T-helper 1 cell treated with Interleukin-12 subunit alpha and Interleukin-12 subunit beta and Interleukin-4 antibody, amounts not matched to agents 30 μg/mL and 1 μg/mL, for 36 hours (primary cell): ENCODE measurements at regions not wholly inside any gene's neighbourhood (a gene's known extent, or its start where the extent isn't known, plus 50 kb on each side); places are given as distances from the start of the nearest gene placed in this dataset.

Experiments
- H3K27ac Mint-ChIP-seq: one replicate; pipeline ENCODE4 v1.8.0; 2021; ENCODE audit warnings: mild to moderate bottlenecking, mixed read lengths
- H3K27me3 Mint-ChIP-seq: one replicate; pipeline ENCODE4 v1.8.0; 2021; ENCODE audit warnings: low read depth, mixed read lengths
- H3K36me3 Mint-ChIP-seq: one replicate; pipeline ENCODE4 v1.8.0; 2021; ENCODE audit warnings: low read depth, mixed read lengths
- H3K4me1 Mint-ChIP-seq: one replicate; pipeline ENCODE4 v1.8.0; 2021; ENCODE audit warnings: low read depth, mixed read lengths
- H3K4me3 Mint-ChIP-seq: one replicate; pipeline ENCODE4 v1.8.0; 2021; ENCODE audit warnings: mild to moderate bottlenecking, moderate library complexity, mixed read lengths
- H3K9me3 Mint-ChIP-seq: one replicate; pipeline ENCODE4 v1.8.0; 2021; ENCODE audit warnings: mixed read lengths

DNA sequence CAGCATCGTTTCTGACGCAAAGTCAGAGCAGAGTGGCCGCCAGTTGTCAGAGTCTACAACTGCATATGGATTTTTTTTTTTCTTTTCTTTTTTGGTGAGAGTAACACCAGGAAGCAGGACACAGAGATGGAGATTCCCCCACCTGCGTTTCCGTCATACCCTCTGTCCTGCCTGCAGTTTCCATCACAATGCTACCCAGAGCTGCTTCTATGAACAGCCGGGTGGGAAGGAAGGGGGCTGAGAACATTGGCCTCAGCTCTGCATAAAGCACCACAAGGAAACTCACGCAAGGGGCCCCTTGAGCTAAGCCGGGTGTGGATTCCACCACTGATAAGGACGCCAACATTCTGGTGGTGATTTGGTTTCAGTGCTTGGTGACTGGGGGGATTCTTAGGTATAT is 183.5 kb upstream of the AFDN start:
- H3K36me3 Mint-ChIP-seq: no peaks in the 10 kb centered on the region
- H3K27me3 Mint-ChIP-seq: no peaks in the 10 kb centered on the region
- peaks cover 7% of the 10 kb centered on the region for H3K4me1 Mint-ChIP-seq
- H3K4me3 Mint-ChIP-seq: no peak overlapping the region
- no peak overlapping the region for H3K27ac Mint-ChIP-seq
- H3K9me3 Mint-ChIP-seq: peaks cover 10% of the 10 kb centered on the region

DNA sequence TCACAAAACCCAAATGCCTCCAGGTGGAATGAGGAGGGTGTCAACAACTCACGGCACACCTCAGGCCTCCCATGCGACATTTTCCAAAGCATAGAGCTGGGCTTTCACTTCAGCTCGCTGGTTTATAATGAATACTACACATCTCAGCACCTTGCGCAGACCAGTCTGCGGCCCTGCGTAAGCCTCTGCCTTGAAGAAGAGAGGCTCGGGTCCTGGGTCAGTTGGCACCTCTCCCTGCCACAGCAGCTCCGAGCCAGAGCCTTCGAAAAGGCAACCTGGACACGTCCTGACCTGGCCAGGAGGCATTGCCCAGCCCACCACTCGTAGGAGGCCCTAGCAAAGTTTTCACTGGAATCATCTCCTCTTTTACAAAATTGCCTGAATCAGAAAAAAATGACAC is 183.0 kb upstream of the AFDN start:
- Mint-ChIP-seq H3K27ac (no peak overlapping the region), H3K4me3 (no peak overlapping the region), H3K27me3 (no peaks in the 10 kb centered on the region), H3K4me1 (peaks cover 7% of the 10 kb centered on the region), H3K36me3 (no peaks in the 10 kb centered on the region), H3K9me3 (peaks cover 10% of the 10 kb centered on the region)

DNA sequence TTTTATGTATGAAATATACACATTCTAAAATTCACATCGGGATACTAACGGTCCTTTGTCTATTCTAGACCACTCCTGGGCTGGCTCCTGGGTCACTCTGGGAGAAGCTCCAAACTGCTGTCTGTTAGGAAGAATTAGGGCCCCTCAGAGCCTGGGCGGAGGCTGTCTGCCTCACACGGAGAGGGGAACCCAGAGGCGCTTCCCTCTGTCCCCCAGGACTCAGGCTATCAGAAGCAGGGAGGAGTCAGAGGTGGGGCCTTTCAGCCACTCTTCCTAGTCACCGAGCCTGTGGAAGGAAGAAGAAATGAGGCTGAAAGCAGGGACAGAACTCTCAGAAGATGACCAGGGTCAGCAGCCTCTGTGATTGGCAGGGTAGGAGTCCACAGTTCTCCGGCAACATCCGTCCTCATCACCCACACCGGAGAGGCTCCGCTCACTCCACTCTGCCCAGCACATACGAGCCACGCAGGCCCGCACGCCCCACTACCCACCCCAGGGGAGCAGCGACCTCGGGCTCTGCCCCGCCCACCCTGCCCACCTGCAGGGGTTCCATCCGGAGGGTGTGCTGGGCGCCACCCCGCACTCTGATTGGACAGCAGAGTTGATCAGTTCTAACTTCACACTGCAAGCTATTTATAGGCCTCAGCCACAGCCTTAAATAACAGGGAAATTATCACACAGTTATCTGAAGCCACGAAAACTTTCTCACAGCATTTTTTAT is 182.1 kb upstream of the AFDN start:
- H3K27ac Mint-ChIP-seq: no peak overlapping the region
- no peak overlapping the region for H3K4me3 Mint-ChIP-seq
- H3K27me3 Mint-ChIP-seq: no peaks in the 10 kb centered on the region
- peaks cover 7% of the 10 kb centered on the region for H3K4me1 Mint-ChIP-seq
- peaks cover 10% of the 10 kb centered on the region for H3K9me3 Mint-ChIP-seq
- no peaks in the 10 kb centered on the region for H3K36me3 Mint-ChIP-seq

DNA sequence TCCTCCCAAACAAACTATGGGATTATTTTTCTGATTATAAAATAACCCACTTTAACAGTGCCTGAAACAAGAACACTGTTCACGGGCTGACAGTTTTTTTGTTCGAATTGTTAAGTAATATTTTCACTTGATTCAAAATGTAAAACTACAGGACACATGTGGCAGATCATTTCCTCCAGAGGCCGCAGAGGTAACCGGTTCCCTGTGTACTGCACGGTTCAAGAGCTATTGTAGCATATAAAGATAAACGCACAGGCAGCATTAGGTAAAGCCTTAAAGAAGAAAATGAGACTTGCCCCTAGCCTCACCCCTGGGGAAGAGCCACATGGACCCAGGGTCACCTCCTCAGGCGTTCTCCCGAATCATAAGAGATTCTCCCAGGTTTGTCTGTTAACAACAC is 181.3 kb upstream of the AFDN start:
- Mint-ChIP-seq H3K27me3 (no peaks in the 10 kb centered on the region), H3K4me1 (peaks cover 7% of the 10 kb centered on the region)

DNA sequence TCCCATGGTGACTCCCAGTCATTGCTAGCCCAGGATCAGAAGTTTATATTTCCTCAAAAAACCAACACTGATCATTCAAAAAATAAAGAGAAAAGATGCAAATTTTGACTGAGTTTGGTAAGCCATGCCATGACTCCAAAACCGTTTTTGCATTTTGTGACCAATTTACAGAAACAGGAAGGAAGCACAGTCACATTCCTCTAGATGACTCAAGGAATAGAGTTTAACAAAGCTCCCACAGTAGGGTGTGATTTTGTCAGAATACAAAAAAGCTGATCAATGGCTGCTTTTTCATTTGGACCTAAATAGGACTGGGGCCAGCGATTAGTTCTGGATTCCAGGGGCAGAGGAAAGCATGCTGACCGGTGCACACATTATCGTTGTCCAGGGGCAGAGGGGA is 179.4 kb upstream of the AFDN start:
- H3K4me1 Mint-ChIP-seq: peaks cover 7% of the 10 kb centered on the region
- no peak overlapping the region for H3K27ac Mint-ChIP-seq
- H3K4me3 Mint-ChIP-seq: no peak overlapping the region
- no peaks in the 10 kb centered on the region for H3K27me3 Mint-ChIP-seq
- no peaks in the 10 kb centered on the region for H3K36me3 Mint-ChIP-seq
- no peaks in the 10 kb centered on the region for H3K9me3 Mint-ChIP-seq

More for the DNA sequence above, 181.3 kb upstream of the AFDN start:
- Mint-ChIP-seq H3K27ac (no peak overlapping the region), H3K4me3 (no peak overlapping the region), H3K36me3 (no peaks in the 10 kb centered on the region), H3K9me3 (peaks cover 10% of the 10 kb centered on the region)

DNA sequence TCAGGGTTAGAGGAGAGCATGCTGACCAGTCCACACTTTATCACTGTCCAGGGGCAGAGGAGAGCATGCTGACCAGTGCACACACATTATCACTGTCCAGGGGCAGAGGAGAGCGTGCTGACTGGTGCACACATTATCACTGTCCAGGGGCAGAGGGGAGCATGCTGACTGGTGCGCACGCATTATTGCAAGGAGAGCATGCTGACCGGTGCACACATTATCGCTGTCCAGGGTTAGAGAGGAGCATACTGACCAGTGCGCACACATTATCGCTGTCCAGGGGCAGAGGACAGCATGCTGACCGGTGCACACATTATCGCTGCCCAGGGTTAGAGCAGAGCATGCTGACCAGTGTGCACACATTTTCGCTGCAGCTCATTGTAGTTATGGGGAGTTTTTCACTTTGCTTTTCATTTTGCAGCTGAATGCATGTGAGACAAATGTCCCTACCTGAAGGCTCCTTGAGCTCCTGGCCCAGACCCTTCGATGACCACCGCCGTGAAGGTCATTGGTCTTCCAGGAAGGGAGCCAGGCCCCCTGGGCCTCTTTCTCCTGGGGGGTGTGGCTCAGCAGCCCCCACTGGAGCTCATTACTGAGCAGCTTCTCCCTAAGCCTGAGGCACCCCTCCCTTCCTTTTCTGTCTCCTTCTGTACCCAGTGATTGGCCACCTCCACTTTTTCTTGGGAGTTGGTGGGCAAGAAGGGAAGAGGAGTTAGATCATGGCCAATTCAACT is 178.8 kb upstream of the AFDN start:
- Mint-ChIP-seq H3K4me3 (no peak overlapping the region), H3K9me3 (no peaks in the 10 kb centered on the region), H3K27ac (no peak overlapping the region), H3K27me3 (no peaks in the 10 kb centered on the region), H3K36me3 (no peaks in the 10 kb centered on the region), H3K4me1 (peaks cover 7% of the 10 kb centered on the region)

DNA sequence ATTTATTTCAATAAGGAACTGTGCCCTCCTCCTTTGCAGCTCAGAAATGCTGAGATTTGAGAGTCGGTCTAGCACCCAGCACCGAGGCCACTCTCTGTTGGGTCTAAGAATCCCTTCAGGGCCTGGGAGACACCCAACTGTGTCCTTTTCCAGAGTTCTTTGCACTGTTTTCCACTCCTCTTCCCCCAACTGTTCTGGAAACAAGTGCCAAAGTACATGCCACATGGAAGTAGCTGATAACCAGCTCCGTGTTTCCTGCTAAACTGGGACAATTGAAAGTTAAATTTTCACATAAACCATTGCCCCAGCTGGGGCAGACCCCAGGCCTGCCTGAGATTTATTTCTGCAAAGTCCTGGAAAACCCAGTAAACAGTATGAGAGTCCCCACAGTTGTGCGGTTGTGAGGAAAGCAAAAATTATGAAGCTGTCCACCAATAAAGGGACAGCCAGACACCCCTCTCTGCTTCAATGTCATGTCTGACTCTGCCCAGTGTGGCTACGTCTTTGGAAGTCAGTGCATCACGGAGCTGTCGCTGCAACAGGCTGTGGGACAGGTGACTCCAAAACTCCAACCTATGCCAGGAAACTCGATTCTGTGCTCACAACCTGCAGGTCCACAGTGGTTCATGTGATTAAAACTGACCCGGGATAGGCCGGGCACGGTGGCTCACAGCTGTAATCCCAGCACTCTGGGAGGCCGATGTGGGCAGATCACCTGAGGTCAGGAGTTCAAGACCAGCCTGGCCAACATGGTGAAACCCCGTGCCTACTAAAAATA is 178.0 kb upstream of the AFDN start:
- Mint-ChIP-seq H3K4me3 (no peak overlapping the region), H3K27ac (no peak overlapping the region), H3K36me3 (no peaks in the 10 kb centered on the region), H3K4me1 (peaks cover 7% of the 10 kb centered on the region), H3K27me3 (no peaks in the 10 kb centered on the region), H3K9me3 (no peaks in the 10 kb centered on the region)

DNA sequence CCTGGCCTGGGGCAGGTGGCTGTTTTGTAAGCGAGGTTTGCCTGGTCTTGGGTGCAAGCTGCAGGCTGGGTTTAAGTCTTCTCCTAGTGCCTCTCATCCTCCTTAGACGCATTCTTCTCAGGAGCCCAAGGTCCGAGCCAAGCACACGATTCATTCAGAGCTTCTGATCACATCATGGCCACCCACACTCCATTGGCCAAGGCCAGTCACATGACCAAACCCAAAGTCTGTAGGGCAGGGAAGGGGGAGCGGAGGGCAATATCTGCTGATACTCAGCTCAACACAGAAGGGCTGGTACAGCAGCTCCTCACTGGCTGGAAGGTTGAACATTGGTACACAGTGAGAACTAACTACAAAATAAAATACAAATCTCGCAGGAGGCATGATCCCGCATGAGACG is 177.2 kb upstream of the AFDN start:
- Mint-ChIP-seq H3K27me3 (no peaks in the 10 kb centered on the region), H3K36me3 (no peaks in the 10 kb centered on the region), H3K27ac (no peak overlapping the region), H3K9me3 (no peaks in the 10 kb centered on the region), H3K4me1 (peaks cover 7% of the 10 kb centered on the region), H3K4me3 (no peak overlapping the region)

DNA sequence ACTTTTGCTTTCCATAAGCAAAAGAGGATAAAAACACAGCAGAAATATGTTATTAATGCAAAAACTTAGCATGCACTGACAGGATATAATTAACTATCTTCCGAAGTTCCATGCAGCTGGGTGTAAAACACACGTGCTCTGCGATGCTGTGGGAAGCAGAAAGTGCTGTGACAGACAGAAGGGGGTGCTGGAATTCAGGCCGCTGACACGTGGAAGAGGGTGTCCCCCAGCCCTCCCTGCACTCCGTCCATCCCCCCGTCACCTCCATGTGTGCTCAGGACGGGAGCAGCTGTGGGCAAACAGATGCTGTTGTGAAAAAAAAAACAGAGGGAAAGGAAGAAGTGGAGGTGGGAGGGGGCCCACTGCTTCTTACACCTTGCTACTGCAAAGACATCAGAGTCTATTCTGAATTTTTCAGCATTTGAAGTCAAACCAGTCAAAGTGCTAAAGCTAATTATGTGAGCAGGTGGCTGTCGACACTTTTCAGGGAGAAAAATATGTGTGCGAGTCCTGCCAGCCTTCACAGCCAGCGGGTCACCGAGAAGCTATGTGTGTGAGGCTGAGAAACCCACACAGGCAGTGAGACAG is 175.9 kb upstream of the AFDN start:
- Mint-ChIP-seq H3K27ac (no peak overlapping the region), H3K9me3 (no peaks in the 10 kb centered on the region), H3K4me3 (no peak overlapping the region), H3K36me3 (no peaks in the 10 kb centered on the region), H3K4me1 (peaks cover 7% of the 10 kb centered on the region), H3K27me3 (no peaks in the 10 kb centered on the region)

DNA sequence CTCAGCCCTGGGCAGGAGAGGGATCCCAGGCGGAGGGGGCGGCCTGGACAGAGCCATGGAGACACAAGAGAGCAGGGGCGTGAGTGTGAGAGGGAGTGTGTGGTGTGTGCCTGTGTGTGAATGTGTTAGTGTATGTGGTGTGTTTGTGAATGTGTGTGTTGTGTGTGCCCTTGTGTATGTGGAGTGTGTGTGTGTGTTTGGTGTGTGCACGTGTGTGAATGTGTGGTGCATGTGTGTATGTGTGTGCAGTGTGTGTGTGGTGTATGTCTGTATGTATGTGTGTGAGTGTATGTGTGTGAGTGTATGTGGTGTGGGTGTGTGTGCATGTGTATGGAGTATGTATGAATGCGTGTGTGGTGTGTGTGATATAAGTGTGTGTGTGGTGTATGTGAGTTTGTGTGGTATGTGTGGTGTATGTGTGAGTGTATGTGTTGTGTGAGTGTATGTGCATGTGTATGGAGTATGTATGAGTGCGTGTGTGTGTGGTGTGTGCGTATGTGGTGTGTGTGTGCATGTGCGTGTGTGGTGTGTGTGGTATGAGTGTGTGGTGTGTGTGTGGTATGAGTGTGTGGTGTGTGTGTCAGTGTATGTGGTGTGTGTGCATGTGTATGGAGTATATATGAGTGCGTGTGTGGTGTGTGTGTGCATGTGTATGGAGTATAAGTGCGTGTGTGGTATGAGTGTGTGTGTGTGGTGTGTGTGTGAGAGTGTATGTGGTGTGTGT is 175.2 kb upstream of the AFDN start:
- no peak overlapping the region for H3K4me3 Mint-ChIP-seq

DNA sequence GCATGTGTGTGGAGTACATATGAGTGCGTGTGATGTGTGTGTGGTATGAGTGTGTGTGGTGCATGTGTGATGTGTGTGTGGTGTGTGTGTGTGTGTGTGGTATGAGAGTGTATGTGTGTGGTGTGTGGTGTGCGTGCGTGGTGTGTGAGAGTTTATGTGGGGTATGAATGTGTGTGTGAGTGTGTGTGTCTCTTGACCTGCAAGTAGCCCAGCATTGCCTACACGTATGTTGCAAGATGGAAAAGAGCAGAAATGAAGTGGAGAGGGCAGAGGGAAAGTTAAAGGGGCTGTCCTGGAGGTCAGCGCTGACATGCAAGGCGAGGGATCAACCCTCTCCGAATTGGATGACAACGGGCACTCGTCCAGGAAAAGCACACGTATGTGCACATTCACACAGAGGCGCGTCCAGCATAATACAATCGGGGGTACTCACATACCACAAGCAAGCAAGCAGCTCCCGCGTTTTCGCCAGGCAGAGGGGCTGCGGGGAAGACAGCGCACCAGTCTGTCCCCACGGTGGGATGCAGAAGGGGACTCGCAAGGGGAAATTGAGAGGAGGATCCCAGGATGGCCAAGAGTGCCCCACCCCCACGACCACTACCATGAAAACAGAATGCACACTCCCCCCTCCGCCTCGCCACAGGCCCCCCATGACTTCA is 174.5 kb upstream of the AFDN start:
- no peaks in the 10 kb centered on the region for H3K9me3 Mint-ChIP-seq
- H3K4me3 Mint-ChIP-seq: no peak overlapping the region
- H3K36me3 Mint-ChIP-seq: no peaks in the 10 kb centered on the region
- peaks cover 3% of the 10 kb centered on the region for H3K4me1 Mint-ChIP-seq
- H3K27ac Mint-ChIP-seq: no peak overlapping the region
- H3K27me3 Mint-ChIP-seq: no peaks in the 10 kb centered on the region

More for the DNA sequence above, 175.2 kb upstream of the AFDN start:
- Mint-ChIP-seq H3K27ac (no peak overlapping the region), H3K4me1 (peaks cover 7% of the 10 kb centered on the region), H3K36me3 (no peaks in the 10 kb centered on the region), H3K9me3 (no peaks in the 10 kb centered on the region), H3K27me3 (no peaks in the 10 kb centered on the region)

DNA sequence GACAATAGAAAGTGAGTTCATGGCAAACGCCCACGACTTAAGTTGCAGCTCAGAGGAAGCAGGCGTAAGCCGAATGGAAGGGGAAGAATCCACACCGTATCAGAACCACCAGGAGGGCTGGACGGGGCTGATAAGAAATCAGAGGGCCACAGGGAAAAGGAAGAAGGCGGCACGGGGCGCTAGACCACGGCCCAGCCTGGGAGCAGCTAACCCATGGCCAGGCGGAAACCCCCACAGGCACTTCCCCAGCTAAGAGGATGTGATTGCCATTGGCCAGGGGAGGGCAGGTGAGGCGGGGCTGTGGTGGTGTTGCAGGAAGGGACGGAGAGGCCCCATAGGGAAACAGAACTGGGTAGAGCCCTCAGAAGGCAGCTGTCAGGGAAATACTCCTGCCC is 174.0 kb upstream of the AFDN start:
- Mint-ChIP-seq H3K27ac (no peak overlapping the region), H3K9me3 (no peaks in the 10 kb centered on the region), H3K4me1 (no peaks in the 10 kb centered on the region), H3K4me3 (no peak overlapping the region), H3K27me3 (no peaks in the 10 kb centered on the region), H3K36me3 (no peaks in the 10 kb centered on the region)

DNA sequence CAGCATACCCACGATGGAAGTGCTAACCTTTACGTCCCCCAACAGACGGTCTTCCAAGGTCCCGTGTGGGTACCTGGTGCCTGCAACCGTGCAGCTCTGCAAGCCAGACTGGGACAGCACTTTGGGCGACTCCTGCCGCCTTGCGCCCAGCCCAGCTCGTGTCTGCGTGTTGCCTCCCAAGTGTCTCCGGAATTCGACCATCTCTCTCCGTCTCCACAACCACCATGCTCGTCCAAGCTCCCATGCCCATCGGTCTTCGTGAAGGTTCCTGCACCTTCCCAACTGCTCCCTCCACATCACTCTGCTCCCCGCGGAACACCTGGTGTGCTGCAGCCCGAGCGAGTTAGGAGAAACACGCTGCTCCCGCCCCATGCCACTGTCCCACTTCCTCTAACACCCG is 173.2 kb upstream of the AFDN start:
- Mint-ChIP-seq H3K27ac (no peak overlapping the region), H3K27me3 (no peaks in the 10 kb centered on the region), H3K4me1 (no peaks in the 10 kb centered on the region), H3K36me3 (no peaks in the 10 kb centered on the region), H3K4me3 (no peak overlapping the region), H3K9me3 (no peaks in the 10 kb centered on the region)

DNA sequence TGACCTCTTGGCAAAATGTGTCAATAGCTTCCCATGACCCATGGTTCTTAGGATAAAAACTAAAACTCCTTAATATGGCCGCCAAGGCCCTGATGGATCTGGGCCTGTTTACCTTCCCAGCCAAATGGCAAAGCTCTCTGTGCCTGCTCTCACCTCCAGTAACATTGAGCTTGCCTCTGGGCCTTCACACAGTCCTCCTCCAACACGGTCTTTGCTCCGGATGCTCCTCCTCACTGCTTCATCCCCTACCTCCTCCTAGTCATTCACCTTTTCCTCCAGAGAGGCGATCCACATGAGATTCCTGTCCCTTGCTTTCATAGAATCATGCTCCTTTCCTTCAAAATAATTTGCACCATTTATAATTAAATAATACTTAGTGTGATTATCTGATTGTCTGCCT is 172.3 kb upstream of the AFDN start:
- no peak overlapping the region for H3K4me3 Mint-ChIP-seq
- no peaks in the 10 kb centered on the region for H3K27me3 Mint-ChIP-seq
- no peaks in the 10 kb centered on the region for H3K36me3 Mint-ChIP-seq
- no peaks in the 10 kb centered on the region for H3K4me1 Mint-ChIP-seq
- no peaks in the 10 kb centered on the region for H3K9me3 Mint-ChIP-seq
- H3K27ac Mint-ChIP-seq: no peak overlapping the region
